ENCODE measurements at regions not wholly inside any gene's neighbourhood (a gene's known extent, or its start where the extent isn't known, plus 50 kb on each side); places are given as distances from the start of the nearest gene placed in this dataset.

DNA sequence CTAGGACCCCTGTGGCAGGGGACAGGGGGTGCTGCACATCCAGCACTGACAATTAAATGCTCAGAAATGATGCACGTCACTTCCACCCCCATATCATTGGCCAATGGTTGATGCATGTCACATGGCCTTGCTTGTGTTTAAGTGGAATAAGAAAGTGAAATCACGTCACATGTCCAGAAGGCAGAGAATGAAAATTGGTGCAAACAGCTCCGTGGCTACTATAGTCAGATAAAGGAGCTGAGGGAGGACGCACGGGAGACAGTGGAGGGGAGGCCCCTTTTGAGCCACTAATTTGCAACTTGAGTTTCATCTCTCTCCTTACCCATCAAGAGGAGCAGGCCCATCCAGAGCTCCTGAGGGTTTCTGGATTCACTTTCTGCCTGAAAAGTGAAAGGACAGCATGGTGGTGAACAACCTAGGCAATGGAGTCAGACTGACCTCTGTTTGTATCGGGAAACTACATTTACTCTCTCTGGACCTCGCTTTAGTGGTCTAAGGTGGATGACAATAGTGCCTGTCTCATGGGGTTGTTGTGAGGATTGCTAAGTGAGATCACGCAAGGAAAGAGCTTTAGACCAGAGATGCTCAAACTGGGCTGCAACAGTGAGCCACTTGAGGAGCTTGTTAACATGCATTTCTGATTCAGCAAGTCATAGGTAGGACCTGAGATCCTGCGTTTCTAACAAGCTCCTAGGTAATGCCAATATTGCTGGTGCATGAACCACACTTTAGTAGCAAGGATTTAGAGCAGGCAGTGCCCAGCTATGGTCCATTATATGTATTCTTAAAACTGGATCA, 133.9 kb upstream of the ADRA1B start:
- DNase-seq (ENCODE audit: low read depth) = no peak
- H3K4me3 ChIP-seq (ENCODE audit: low read depth, low read length) = no peak overlapping the region
- TF ChIP-seq CTCF (conservative IDR thresholded peaks at IDR 0.05; ENCODE audit: low read depth, low read length) = no peak

DNA sequence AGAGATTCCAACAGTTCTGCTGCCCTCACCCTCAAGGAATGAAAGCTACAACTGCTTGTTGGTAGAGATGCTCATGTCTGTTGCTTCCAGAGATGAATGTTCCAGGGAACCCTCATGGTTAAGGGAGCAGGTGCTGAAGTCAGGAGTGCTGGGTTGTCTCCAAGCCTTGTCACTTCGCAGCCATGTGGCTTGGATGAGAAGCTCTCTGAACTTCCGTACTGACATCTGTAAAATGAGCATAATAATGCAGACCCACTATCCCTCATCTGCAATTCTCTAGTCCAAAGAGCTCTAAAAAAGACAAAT, 133.3 kb upstream of the ADRA1B start:
- DNase-seq (ENCODE audit: low read depth) = no peak
- no peak for TF ChIP-seq CTCF (conservative IDR thresholded peaks at IDR 0.05; ENCODE audit: low read depth, low read length)
- no peak overlapping the region for H3K4me3 ChIP-seq (ENCODE audit: low read depth, low read length)

- TF ChIP-seq CTCF (conservative IDR thresholded peaks at IDR 0.05; ENCODE audit: low read depth, low read length) = no peak
- no peak for DNase-seq (ENCODE audit: low read depth)
- H3K4me3 ChIP-seq (ENCODE audit: low read depth, low read length) = no peak overlapping the region
Measured at GRCh38 chr5:159783726-159784247, 132.5 kb upstream of the ADRA1B start.

- no peak overlapping the region for H3K4me3 ChIP-seq (ENCODE audit: low read depth, low read length)
- DNase-seq (ENCODE audit: low read depth) = no peak
- no peak for TF ChIP-seq CTCF (conservative IDR thresholded peaks at IDR 0.05; ENCODE audit: low read depth, low read length)
Measured at GRCh38 chr5:159784993-159785392, 131.3 kb upstream of the ADRA1B start.

- no peak for TF ChIP-seq CTCF (conservative IDR thresholded peaks at IDR 0.05; ENCODE audit: low read depth, low read length)
- H3K4me3 ChIP-seq (ENCODE audit: low read depth, low read length) = no peak overlapping the region
- DNase-seq (ENCODE audit: low read depth) = no peak
Measured at GRCh38 chr5:159785656-159786055, 130.6 kb upstream of the ADRA1B start.

DNA sequence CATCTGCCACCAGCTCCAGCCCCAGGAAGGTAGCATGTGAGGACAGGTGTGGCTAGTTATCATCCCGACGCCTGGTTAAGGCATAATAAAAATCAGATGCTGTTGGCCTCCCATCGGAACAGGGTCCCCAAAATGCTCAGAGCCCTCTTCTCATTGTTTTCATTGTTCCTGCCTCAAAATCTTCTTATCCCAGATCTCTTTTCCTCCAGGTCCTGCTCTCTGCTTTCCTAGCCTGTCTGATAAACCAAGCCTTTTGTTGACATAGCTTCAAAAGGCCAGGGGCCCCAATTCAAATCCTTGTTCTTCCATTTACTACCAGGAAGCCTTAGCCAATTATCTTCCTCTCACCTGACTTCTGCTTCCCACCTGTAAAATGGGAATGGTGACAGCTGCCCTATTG, 130.1 kb upstream of the ADRA1B start:
- no peak for DNase-seq (ENCODE audit: low read depth)
- H3K4me3 ChIP-seq (ENCODE audit: low read depth, low read length) = no peak overlapping the region
- no peak for TF ChIP-seq CTCF (conservative IDR thresholded peaks at IDR 0.05; ENCODE audit: low read depth, low read length)
